Stimulated activated naive B cell treated with anti-CD40 and anti-IgM and Interleukin-4, amounts not matched to agents 10 μg/mL and 1 μg/mL and 100 μg/mL, for 72 hours (primary cell): ENCODE measurements at regions not wholly inside any gene's neighbourhood (a gene's known extent, or its start where the extent isn't known, plus 50 kb on each side); places are given as distances from the start of the nearest gene placed in this dataset.

Experiments used
- ATAC-seq, 2 donors: fragments of 150-1000 bp; cut with Tn5 transposase; replicated peaks; 2 replicates each; pipeline ENCODE4 v1.10.0; 2021; ENCODE audit warnings: moderate library complexity in 1 of 2
- DNase-seq: peaks from one replicate; pipeline ENCODE4 v3.0.0; 2021
- H3K27ac Mint-ChIP-seq: one replicate; pipeline ENCODE4 v1.8.0; 2022; ENCODE audit warnings: mild to moderate bottlenecking, mixed read lengths
- H3K27me3 Mint-ChIP-seq, 2 donors: one replicate each; pipeline ENCODE4 v1.8.0; 2022; ENCODE audit warnings: mixed read lengths in 2 of 2
- H3K36me3 Mint-ChIP-seq, 2 donors: one replicate each; pipeline ENCODE4 v1.8.0; 2022; ENCODE audit warnings: mixed read lengths in 2 of 2, mild to moderate bottlenecking in 1 of 2
- H3K4me1 Mint-ChIP-seq, 2 donors: one replicate each; pipeline ENCODE4 v1.8.0; 2022; ENCODE audit warnings: mixed read lengths in 2 of 2, mild to moderate bottlenecking in 1 of 2
- H3K4me3 Mint-ChIP-seq, 2 donors: one replicate each; pipeline ENCODE4 v1.8.0; 2022; ENCODE audit warnings: mild to moderate bottlenecking in 2 of 2, mixed read lengths in 2 of 2, moderate library complexity in 1 of 2
- H3K9me3 Mint-ChIP-seq, 2 donors: one replicate each; pipeline ENCODE4 v1.8.0; 2022; ENCODE audit warnings: mixed read lengths in 2 of 2, mild to moderate bottlenecking in 1 of 2

- Mint-ChIP-seq H3K4me3 (no peak overlapping the region), H3K36me3 (no peaks in the 10 kb centered on the region), H3K9me3 (peaks cover 0 to 2% of the 10 kb centered on the region in 2 donors), H3K27ac (no peak overlapping the region), H3K27me3 (no peaks in the 10 kb centered on the region), H3K4me1 (no peaks in the 10 kb centered on the region)
- ATAC-seq (no peak), DNase-seq (no peak)
Measured at GRCh38 chr4:173930329-173930967, 353.0 kb downstream of the FBXO8 start.

- DNase-seq (no peak), ATAC-seq (no peak)
- peaks cover 0 to 2% of the 10 kb centered on the region in 2 donors for H3K9me3 Mint-ChIP-seq
- no peaks in the 10 kb centered on the region for H3K4me1 Mint-ChIP-seq
- no peaks in the 10 kb centered on the region for H3K36me3 Mint-ChIP-seq
- H3K27me3 Mint-ChIP-seq = no peaks in the 10 kb centered on the region
- H3K27ac Mint-ChIP-seq = no peak overlapping the region
- no peak overlapping the region for H3K4me3 Mint-ChIP-seq
Measured at GRCh38 chr4:173929921-173930320, 353.5 kb downstream of the FBXO8 start.

GRCh38 chr4:173924561-173924960, 358.9 kb downstream of the FBXO8 start:
- no peak overlapping the region for H3K4me3 Mint-ChIP-seq
- H3K4me1 Mint-ChIP-seq = peaks cover 0 to 3% of the 10 kb centered on the region in 2 donors
- peak in 1 of 2 donors; percentile 39 for ATAC-seq
- no peaks in the 10 kb centered on the region for H3K27me3 Mint-ChIP-seq
- peaks cover 0 to 2% of the 10 kb centered on the region in 2 donors for H3K9me3 Mint-ChIP-seq
- DNase-seq = no peak
- no peak overlapping the region for H3K27ac Mint-ChIP-seq
- no peaks in the 10 kb centered on the region for H3K36me3 Mint-ChIP-seq

GRCh38 chr4:173919861-173920260, 363.6 kb downstream of the FBXO8 start:
- ATAC-seq = no peak
- H3K36me3 Mint-ChIP-seq = no peaks in the 10 kb centered on the region

GRCh38 chr4:173919196-173919595, 364.3 kb downstream of the FBXO8 start:
- H3K27ac Mint-ChIP-seq = no peak overlapping the region
- H3K36me3 Mint-ChIP-seq = no peaks in the 10 kb centered on the region
- ATAC-seq (no peak), DNase-seq (no peak)
- no peaks in the 10 kb centered on the region for H3K27me3 Mint-ChIP-seq
- H3K9me3 Mint-ChIP-seq = peaks cover 0 to 3% of the 10 kb centered on the region in 2 donors
- H3K4me1 Mint-ChIP-seq = no peaks in the 10 kb centered on the region
- no peak overlapping the region for H3K4me3 Mint-ChIP-seq

More at GRCh38 chr4:173919861-173920260, 363.6 kb downstream of the FBXO8 start:
- H3K27me3 Mint-ChIP-seq = no peaks in the 10 kb centered on the region
- no peak for DNase-seq
- H3K4me1 Mint-ChIP-seq = peaks cover 0 to 3% of the 10 kb centered on the region in 2 donors
- H3K4me3 Mint-ChIP-seq = no peak overlapping the region
- H3K9me3 Mint-ChIP-seq = peaks cover 0 to 3% of the 10 kb centered on the region in 2 donors
- H3K27ac Mint-ChIP-seq = no peak overlapping the region

- H3K27ac Mint-ChIP-seq = no peak overlapping the region
- peaks cover 0 to 3% of the 10 kb centered on the region in 2 donors for H3K9me3 Mint-ChIP-seq
- DNase-seq (no peak), ATAC-seq (no peak)
- H3K27me3 Mint-ChIP-seq = no peaks in the 10 kb centered on the region
- H3K36me3 Mint-ChIP-seq = no peaks in the 10 kb centered on the region
- H3K4me3 Mint-ChIP-seq = no peak overlapping the region
- H3K4me1 Mint-ChIP-seq = no peaks in the 10 kb centered on the region
Measured at GRCh38 chr4:173917255-173917960, 366.1 kb downstream of the FBXO8 start.

- DNase-seq (no peak), ATAC-seq (no peak)
- H3K4me1 Mint-ChIP-seq = no peaks in the 10 kb centered on the region
- no peaks in the 10 kb centered on the region for H3K36me3 Mint-ChIP-seq
- H3K27me3 Mint-ChIP-seq = no peaks in the 10 kb centered on the region
- H3K9me3 Mint-ChIP-seq = peaks cover 0 to 3% of the 10 kb centered on the region in 2 donors
- H3K4me3 Mint-ChIP-seq = no peak overlapping the region
- H3K27ac Mint-ChIP-seq = no peak overlapping the region
Measured at GRCh38 chr4:173913496-173913895, 370.0 kb downstream of the FBXO8 start.

GRCh38 chr4:173912384-173912783, 371.1 kb downstream of the FBXO8 start:
- DNase-seq = no peak
- Mint-ChIP-seq H3K4me3 (no peak overlapping the region), H3K9me3 (no peaks in the 10 kb centered on the region), H3K27me3 (no peaks in the 10 kb centered on the region), H3K36me3 (no peaks in the 10 kb centered on the region), H3K27ac (no peak overlapping the region), H3K4me1 (no peaks in the 10 kb centered on the region)
- ATAC-seq = no peak

GRCh38 chr4:173910891-173911290, 372.6 kb downstream of the FBXO8 start:
- ATAC-seq = no peak
- no peak overlapping the region for H3K4me3 Mint-ChIP-seq
- H3K36me3 Mint-ChIP-seq = no peaks in the 10 kb centered on the region
- H3K9me3 Mint-ChIP-seq = no peaks in the 10 kb centered on the region
- H3K27me3 Mint-ChIP-seq = no peaks in the 10 kb centered on the region
- H3K27ac Mint-ChIP-seq = no peak overlapping the region
- DNase-seq = no peak
- H3K4me1 Mint-ChIP-seq = no peaks in the 10 kb centered on the region

GRCh38 chr4:173909294-173909693, 374.2 kb downstream of the FBXO8 start:
- H3K27me3 Mint-ChIP-seq = no peaks in the 10 kb centered on the region
- H3K4me1 Mint-ChIP-seq = no peaks in the 10 kb centered on the region
- H3K4me3 Mint-ChIP-seq = no peak overlapping the region

GRCh38 chr4:173899813-173900212, 369.8 kb upstream of the HAND2 start:
- peaks cover 2 to 5% of the 10 kb centered on the region in 2 donors for H3K9me3 Mint-ChIP-seq
- DNase-seq (no peak), ATAC-seq (no peak)
- no peak overlapping the region for H3K4me3 Mint-ChIP-seq
- no peak overlapping the region for H3K27ac Mint-ChIP-seq
- no peaks in the 10 kb centered on the region for H3K36me3 Mint-ChIP-seq
- H3K27me3 Mint-ChIP-seq = no peaks in the 10 kb centered on the region
- H3K4me1 Mint-ChIP-seq = no peaks in the 10 kb centered on the region

More at GRCh38 chr4:173909294-173909693, 374.2 kb downstream of the FBXO8 start:
- DNase-seq = no peak
- Mint-ChIP-seq H3K9me3 (no peaks in the 10 kb centered on the region), H3K36me3 (no peaks in the 10 kb centered on the region), H3K27ac (no peak overlapping the region)
- ATAC-seq = no peak

- Mint-ChIP-seq H3K27ac (no peak overlapping the region), H3K9me3 (peaks cover 8 to 13% of the 10 kb centered on the region in 2 donors), H3K4me1 (no peaks in the 10 kb centered on the region), H3K4me3 (no peak overlapping the region), H3K27me3 (no peaks in the 10 kb centered on the region), H3K36me3 (peaks cover 0 to 2% of the 10 kb centered on the region in 2 donors)
- DNase-seq = no peak
- no peak for ATAC-seq
Measured at GRCh38 chr4:173891072-173891471, 361.0 kb upstream of the HAND2 start.

GRCh38 chr4:173883821-173884220, 353.8 kb upstream of the HAND2 start:
- no peaks in the 10 kb centered on the region for H3K27me3 Mint-ChIP-seq
- peaks cover 8 to 13% of the 10 kb centered on the region in 2 donors for H3K9me3 Mint-ChIP-seq
- ATAC-seq (no peak), DNase-seq (no peak)
- H3K27ac Mint-ChIP-seq = no peak overlapping the region
- H3K4me3 Mint-ChIP-seq = no peak overlapping the region
- H3K36me3 Mint-ChIP-seq = no peaks in the 10 kb centered on the region
- H3K4me1 Mint-ChIP-seq = no peaks in the 10 kb centered on the region

GRCh38 chr4:173880897-173881296, 350.9 kb upstream of the HAND2 start:
- DNase-seq (no peak), ATAC-seq (no peak)
- H3K36me3 Mint-ChIP-seq = no peaks in the 10 kb centered on the region
- H3K27ac Mint-ChIP-seq = no peak overlapping the region
- no peak overlapping the region for H3K4me3 Mint-ChIP-seq
- peaks cover 3 to 4% of the 10 kb centered on the region in 2 donors for H3K9me3 Mint-ChIP-seq
- H3K27me3 Mint-ChIP-seq = no peaks in the 10 kb centered on the region
- no peaks in the 10 kb centered on the region for H3K4me1 Mint-ChIP-seq

- no peaks in the 10 kb centered on the region for H3K9me3 Mint-ChIP-seq
- H3K27ac Mint-ChIP-seq = no peak overlapping the region
- DNase-seq (no peak), ATAC-seq (no peak)
- H3K4me1 Mint-ChIP-seq = no peaks in the 10 kb centered on the region
- H3K36me3 Mint-ChIP-seq = no peaks in the 10 kb centered on the region
- H3K27me3 Mint-ChIP-seq = no peaks in the 10 kb centered on the region
- no peak overlapping the region for H3K4me3 Mint-ChIP-seq
Measured at GRCh38 chr4:173879509-173879908, 349.5 kb upstream of the HAND2 start.
